IMR-90 (cell line): ENCODE measurements at regions not wholly inside any gene's neighbourhood (a gene's known extent, or its start where the extent isn't known, plus 50 kb on each side); places are given as distances from the start of the nearest gene placed in this dataset.

ENCODE experiments used
- ATAC-seq: fragments of 200-7000 bp; cut with Tn5 transposase; 2 replicates; pipeline ENCODE4 v1.9.1; 2020; ENCODE audit warnings: low read depth, mild to moderate bottlenecking, moderate library complexity
- BruUV-seq: library from RNA; stranded (reverse); fragments of 400-500 nt; replicated peaks from 2 replicates; lab custom pipeline; 2021; lab: Mats Ljungman, UMichigan
- CTCF ChIA-PET: fragments of 300-600 bp; formaldehyde crosslinking; extraction: SDS; loops from one replicate; lab custom pipeline; 2021; ENCODE audit warnings: antibody characterized with exemption; lab: Yijun Ruan, JAX
- POLR2A ChIA-PET: fragments of 300-600 bp; sonication (Branson Sonifier 250); formaldehyde crosslinking; loops from one replicate; lab custom pipeline; 2022; ENCODE audit warnings: antibody characterized with exemption; ENCODE audit not compliant: unreplicated experiment; lab: Charles Lee
- DNase-seq: peaks from one replicate; pipeline ENCODE4 v3.0.0; 2013
- H2AFZ ChIP-seq: replicated peaks from 2 replicates; pipeline ENCODE3; 2013; ENCODE audit warnings: low read length, mild to moderate bottlenecking; ENCODE audit not compliant: poor library complexity
- H2AK5ac ChIP-seq: 2 replicates; pipeline ENCODE4 v1.6.1; 2013; ENCODE audit warnings: low read depth, low read length, inconsistent platforms
- H2AK9ac ChIP-seq: replicated peaks from 2 replicates; pipeline ENCODE3; 2013; ENCODE audit warnings: mild to moderate bottlenecking, low read depth, low read length, moderate library complexity; ENCODE audit not compliant: poor library complexity
- H2BK120ac ChIP-seq: 2 replicates; pipeline ENCODE4 v1.6.1; 2013; ENCODE audit warnings: low read depth, low read length, inconsistent platforms
- H2BK15ac ChIP-seq: 3 replicates; pipeline ENCODE4 v1.6.1; 2013; ENCODE audit warnings: low read depth, low read length, inconsistent platforms
- H2BK20ac ChIP-seq: 2 replicates; pipeline ENCODE4 v1.6.1; 2013; ENCODE audit warnings: low read depth, mild to moderate bottlenecking, inconsistent platforms, low read length, moderate library complexity
- H2BK5ac ChIP-seq: 2 replicates; pipeline ENCODE4 v1.6.1; 2013; ENCODE audit warnings: mild to moderate bottlenecking, low read depth, low read length, inconsistent platforms; ENCODE audit not compliant: poor library complexity, severe bottlenecking
- H3K14ac ChIP-seq: replicated peaks from 2 replicates; pipeline ENCODE4 v1.6.1; 2013; ENCODE audit warnings: low read depth, low read length, inconsistent platforms
- H3K18ac ChIP-seq: 2 replicates; pipeline ENCODE4 v1.6.1; 2013; ENCODE audit warnings: low read depth, low read length, control low read depth
- H3K23ac ChIP-seq: 2 replicates; pipeline ENCODE4 v1.6.1; 2013; ENCODE audit warnings: low read depth, low read length, inconsistent platforms
- H3K27ac ChIP-seq: 2 replicates; pipeline ENCODE4 v1.5.1; 2013; ENCODE audit warnings: mild to moderate bottlenecking, control low read depth, low read length; ENCODE audit not compliant: insufficient read depth
- H3K27me3 ChIP-seq: 2 replicates; pipeline ENCODE4 v1.6.1; 2013; ENCODE audit warnings: low read length; ENCODE audit not compliant: control insufficient read depth, insufficient read depth
- H3K36me3 ChIP-seq: 2 replicates; pipeline ENCODE4 v1.6.1; 2013; ENCODE audit warnings: low read length, mixed read lengths; ENCODE audit not compliant: control insufficient read depth, insufficient read depth
- H3K4ac ChIP-seq: 2 replicates; pipeline ENCODE4 v1.6.1; 2013; ENCODE audit warnings: low read depth, low read length, inconsistent platforms
- H3K4me1 ChIP-seq: 2 replicates; pipeline ENCODE4 v1.6.1; 2013; ENCODE audit warnings: low read length, mixed read lengths; ENCODE audit not compliant: control insufficient read depth, insufficient read depth
- H3K4me2 ChIP-seq: 2 replicates; pipeline ENCODE4 v1.6.1; 2013; ENCODE audit warnings: low read depth, mild to moderate bottlenecking, control low read depth, low read length, moderate library complexity
- H3K4me3 ChIP-seq: 2 replicates; pipeline ENCODE4 v1.5.1; 2013; ENCODE audit warnings: low read depth, mild to moderate bottlenecking, control low read depth, low read length, moderate library complexity; ENCODE audit not compliant: insufficient read depth
- H3K56ac ChIP-seq: 2 replicates; pipeline ENCODE4 v1.6.1; 2013; ENCODE audit warnings: low read length, inconsistent platforms; ENCODE audit not compliant: insufficient read depth; ENCODE audit errors: extremely low read depth
- H3K79me1 ChIP-seq, 2 experiments: 2 replicates each; pipeline ENCODE4 v1.6.1; 2013; ENCODE audit warnings: low read length in 2 of 2, inconsistent platforms in 1 of 2, low read depth in 1 of 2
- H3K9ac ChIP-seq: 2 replicates; pipeline ENCODE4 v1.6.1; 2013; ENCODE audit warnings: low read depth, low read length, control low read depth
- H3K9me1 ChIP-seq: 2 replicates; pipeline ENCODE4 v1.6.1; 2013; ENCODE audit warnings: low read length, inconsistent platforms; ENCODE audit not compliant: insufficient read depth
- H3K9me3 ChIP-seq: 2 replicates; pipeline ENCODE4 v1.6.1; 2013; ENCODE audit warnings: low read length; ENCODE audit not compliant: control insufficient read depth, insufficient read depth
- H4K20me1 ChIP-seq: 2 replicates; pipeline ENCODE4 v1.6.1; 2013; ENCODE audit warnings: low read length, inconsistent platforms; ENCODE audit not compliant: insufficient read depth
- H4K5ac ChIP-seq: 2 replicates; pipeline ENCODE4 v1.6.1; 2013; ENCODE audit warnings: mild to moderate bottlenecking, low read depth, low read length, control low read depth
- H4K8ac ChIP-seq, 2 experiments: 2 replicates each; pipeline ENCODE4 v1.6.1; 2013; ENCODE audit warnings: low read depth in 2 of 2, low read length in 2 of 2, control low read depth in 1 of 2, inconsistent platforms in 1 of 2
- H4K91ac ChIP-seq: 2 replicates; pipeline ENCODE4 v1.6.1; 2013; ENCODE audit warnings: low read depth, low read length, inconsistent platforms; ENCODE audit not compliant: insufficient read depth
- BHLHE40 ChIP-seq: fragments of 150-350 bp; IDR thresholded peaks from 2 replicates; pipeline ENCODE4 v1.6.1; 2016; ENCODE audit warnings: mild to moderate bottlenecking, low read depth, low read length
- CEBPB ChIP-seq: IDR thresholded peaks from 2 replicates; pipeline ENCODE4 v1.6.1; 2012; ENCODE audit warnings: low read depth, low read length, improper control_type of control experiment
- CHD1 ChIP-seq: IDR thresholded peaks from 2 replicates; pipeline ENCODE4 v1.6.1; 2012; ENCODE audit warnings: low read depth, low read length, improper control_type of control experiment
- FOS ChIP-seq: fragments of 150-350 bp; IDR thresholded peaks from 2 replicates; pipeline ENCODE4 v1.6.1; 2016; ENCODE audit warnings: low read depth, low read length
- MAFK ChIP-seq: IDR thresholded peaks from 2 replicates; pipeline ENCODE4 v1.6.1; 2012; ENCODE audit warnings: low read depth, low read length, improper control_type of control experiment
- MAZ ChIP-seq: IDR thresholded peaks from 2 replicates; pipeline ENCODE4 v1.6.1; 2012; ENCODE audit warnings: low read depth, mild to moderate bottlenecking, low read length, improper control_type of control experiment, moderate library complexity, borderline replicate concordance
- MXI1 ChIP-seq: IDR thresholded peaks from 2 replicates; pipeline ENCODE4 v1.6.1; 2012; ENCODE audit warnings: low read depth, mild to moderate bottlenecking, low read length, moderate library complexity, borderline replicate concordance
- NFE2L2 ChIP-seq: fragments of 150-350 bp; IDR thresholded peaks from 2 replicates; pipeline ENCODE4 v1.6.1; 2016; ENCODE audit warnings: low read depth, mild to moderate bottlenecking, low read length
- POLR2A ChIP-seq: IDR thresholded peaks from 2 replicates; pipeline ENCODE4 v1.6.1; 2012; ENCODE audit warnings: mild to moderate bottlenecking, low read depth, low read length
- RAD21 ChIP-seq: IDR thresholded peaks from 2 replicates; pipeline ENCODE4 v1.6.1; 2012; ENCODE audit warnings: low read length, improper control_type of control experiment
- RCOR1 ChIP-seq: IDR thresholded peaks from 2 replicates; pipeline ENCODE4 v1.6.1; 2012; ENCODE audit warnings: mild to moderate bottlenecking, low read length, improper control_type of control experiment; ENCODE audit not compliant: insufficient replicate concordance
- RFX5 ChIP-seq: IDR thresholded peaks from 2 replicates; pipeline ENCODE4 v1.8.0; 2012; ENCODE audit warnings: low read depth, mild to moderate bottlenecking, low read length, moderate library complexity
- SMC3 ChIP-seq: fragments of 150-350 bp; IDR thresholded peaks from 2 replicates; pipeline ENCODE4 v1.6.1; 2016; ENCODE audit warnings: low read depth, mild to moderate bottlenecking, antibody characterized with exemption, low read length, moderate library complexity
- WGBS, 2 experiments: methylation state at CpG; one replicate each; pipeline versions ENCODE4 v1.1.5 to v1.1.7; 2013; ENCODE audit warnings: missing lambda C conversion rate in 2 of 2; ENCODE audit not compliant: insufficient read length in 1 of 2; ENCODE audit errors: extremely low coverage in 2 of 2; 5-methylcytosine and 5-hydroxymethylcytosine counted together
- dilution Hi-C: fragments of 300-500 bp; cut with HindIII; formaldehyde crosslinking; loops from one replicate; pipeline ENCODE4 v1.14.3; 2018; ENCODE audit warnings: low sequenced_read_pairs; ENCODE audit not compliant: unreplicated experiment
- in situ Hi-C: fragments of 300-500 bp; cut with MboI; formaldehyde crosslinking; loops from 3 replicates; pipeline ENCODE4 v1.14.3; 2019; ENCODE audit warnings: low sequenced_read_pairs, inconsistent platforms, mixed read lengths
- intact Hi-C: fragments of 100-400 bp; cut with micrococcal nuclease; formaldehyde crosslinking; loops from 2 replicates; pipeline ENCODE4 v1.10.0; 2022
- TF ChIP-seq, protein P1 (sequence below): fragments of 150-350 bp; IDR thresholded peaks from 2 replicates; pipeline ENCODE4 v1.6.1; 2016; ENCODE audit warnings: low read depth, mild to moderate bottlenecking, low read length, moderate library complexity, borderline replicate concordance
- TF ChIP-seq, protein P2 (sequence below): conservative IDR thresholded peaks from 2 replicates; pipeline ENCODE4 v1.5.1; 2012; ENCODE audit warnings: mild to moderate bottlenecking, low read depth, low read length, improper control_type of control experiment
- TF ChIP-seq, protein P3 (sequence below): fragments of 150-350 bp; IDR thresholded peaks from 2 replicates; pipeline ENCODE4 v1.6.1; 2017; ENCODE audit warnings: mild to moderate bottlenecking, antibody characterized with exemption, low read length, low read depth

DNA sequence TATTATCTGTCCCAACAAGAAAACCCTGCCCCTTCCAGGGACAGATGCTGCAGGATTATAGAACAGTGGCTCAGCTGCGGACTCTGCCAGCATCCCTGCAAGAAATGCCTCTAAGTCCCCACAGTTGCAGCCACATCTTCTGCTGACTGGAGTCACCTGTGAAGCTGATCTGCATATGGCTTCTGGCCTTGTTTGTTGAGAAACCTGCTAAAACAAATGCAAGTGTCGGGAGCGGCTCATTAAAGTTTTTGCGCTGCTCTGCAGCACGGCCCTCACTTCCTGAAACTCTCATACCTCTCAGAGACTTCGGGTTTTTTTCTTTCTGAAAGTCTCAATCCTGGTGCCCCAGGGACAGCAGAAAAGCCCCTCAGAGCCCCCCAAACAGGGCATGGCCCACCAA, 725.0 kb downstream of the UQCRFS1 start:
- Histone ChIP-seq H3K9ac (no peak overlapping the region), H3K9me1 (no peaks in the 10 kb centered on the region), H2BK20ac (no peak overlapping the region), H4K91ac (no peak overlapping the region), H4K5ac (no peak overlapping the region), H4K8ac (no peak overlapping the region), H3K27ac (no peak overlapping the region), H3K4me1 (no peaks in the 10 kb centered on the region), H2AK9ac (no peak overlapping the region), H2BK120ac (no peak overlapping the region), H2AK5ac (no peak overlapping the region), H3K27me3 (no peaks in the 10 kb centered on the region), H3K9me3 (peaks cover 31% of the 10 kb centered on the region), H3K56ac (no peak overlapping the region), H3K36me3 (no peaks in the 10 kb centered on the region), H2AFZ (no peak overlapping the region), H4K20me1 (no peaks in the 10 kb centered on the region), H3K14ac (no peak overlapping the region), H3K4me3 (no peak overlapping the region), H2BK15ac (no peak overlapping the region), H2BK5ac (no peak overlapping the region), H3K23ac (no peak overlapping the region), H3K4me2 (no peak overlapping the region), H3K18ac (no peak overlapping the region), H3K4ac (no peak overlapping the region), H3K79me1 (no peaks in the 10 kb centered on the region)
- intact Hi-C loops: no loop called here
- dilution Hi-C loops: no loop called here
- no TSS peak for BruUV-seq
- DNase-seq: no peak
- no peak for ATAC-seq
- in situ Hi-C loops: no loop called here
- CTCF ChIA-PET: no interaction called here
- TF ChIP-seq, protein P1, sequence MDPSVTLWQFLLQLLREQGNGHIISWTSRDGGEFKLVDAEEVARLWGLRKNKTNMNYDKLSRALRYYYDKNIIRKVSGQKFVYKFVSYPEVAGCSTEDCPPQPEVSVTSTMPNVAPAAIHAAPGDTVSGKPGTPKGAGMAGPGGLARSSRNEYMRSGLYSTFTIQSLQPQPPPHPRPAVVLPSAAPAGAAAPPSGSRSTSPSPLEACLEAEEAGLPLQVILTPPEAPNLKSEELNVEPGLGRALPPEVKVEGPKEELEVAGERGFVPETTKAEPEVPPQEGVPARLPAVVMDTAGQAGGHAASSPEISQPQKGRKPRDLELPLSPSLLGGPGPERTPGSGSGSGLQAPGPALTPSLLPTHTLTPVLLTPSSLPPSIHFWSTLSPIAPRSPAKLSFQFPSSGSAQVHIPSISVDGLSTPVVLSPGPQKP: no peak
- TF ChIP-seq CHD1: no peak
- no peak for TF ChIP-seq NFE2L2
- no peak for TF ChIP-seq MAFK
- no peak for TF ChIP-seq BHLHE40
- TF ChIP-seq, protein P2, sequence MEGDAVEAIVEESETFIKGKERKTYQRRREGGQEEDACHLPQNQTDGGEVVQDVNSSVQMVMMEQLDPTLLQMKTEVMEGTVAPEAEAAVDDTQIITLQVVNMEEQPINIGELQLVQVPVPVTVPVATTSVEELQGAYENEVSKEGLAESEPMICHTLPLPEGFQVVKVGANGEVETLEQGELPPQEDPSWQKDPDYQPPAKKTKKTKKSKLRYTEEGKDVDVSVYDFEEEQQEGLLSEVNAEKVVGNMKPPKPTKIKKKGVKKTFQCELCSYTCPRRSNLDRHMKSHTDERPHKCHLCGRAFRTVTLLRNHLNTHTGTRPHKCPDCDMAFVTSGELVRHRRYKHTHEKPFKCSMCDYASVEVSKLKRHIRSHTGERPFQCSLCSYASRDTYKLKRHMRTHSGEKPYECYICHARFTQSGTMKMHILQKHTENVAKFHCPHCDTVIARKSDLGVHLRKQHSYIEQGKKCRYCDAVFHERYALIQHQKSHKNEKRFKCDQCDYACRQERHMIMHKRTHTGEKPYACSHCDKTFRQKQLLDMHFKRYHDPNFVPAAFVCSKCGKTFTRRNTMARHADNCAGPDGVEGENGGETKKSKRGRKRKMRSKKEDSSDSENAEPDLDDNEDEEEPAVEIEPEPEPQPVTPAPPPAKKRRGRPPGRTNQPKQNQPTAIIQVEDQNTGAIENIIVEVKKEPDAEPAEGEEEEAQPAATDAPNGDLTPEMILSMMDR: no peak
- TF ChIP-seq SMC3: no peak
- TF ChIP-seq RFX5: no peak
- TF ChIP-seq MAZ: no peak
- TF ChIP-seq CEBPB: no peak
- no peak for TF ChIP-seq MXI1
- no peak for TF ChIP-seq POLR2A
- no peak for TF ChIP-seq RAD21
- TF ChIP-seq RCOR1: no peak
- TF ChIP-seq FOS: no peak
- TF ChIP-seq, protein P3, sequence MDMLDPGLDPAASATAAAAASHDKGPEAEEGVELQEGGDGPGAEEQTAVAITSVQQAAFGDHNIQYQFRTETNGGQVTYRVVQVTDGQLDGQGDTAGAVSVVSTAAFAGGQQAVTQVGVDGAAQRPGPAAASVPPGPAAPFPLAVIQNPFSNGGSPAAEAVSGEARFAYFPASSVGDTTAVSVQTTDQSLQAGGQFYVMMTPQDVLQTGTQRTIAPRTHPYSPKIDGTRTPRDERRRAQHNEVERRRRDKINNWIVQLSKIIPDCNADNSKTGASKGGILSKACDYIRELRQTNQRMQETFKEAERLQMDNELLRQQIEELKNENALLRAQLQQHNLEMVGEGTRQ: no peak
- POLR2A ChIA-PET: no interaction called here
- 78% methylated on average over 2 of the region's 6 CpGs; no CpG with 5 or more reads in 1 of the 2 experiments for WGBS, 2 experiments
